A673 (cell line): ENCODE measurements at regions not wholly inside any gene's neighbourhood (a gene's known extent, or its start where the extent isn't known, plus 50 kb on each side); places are given as distances from the start of the nearest gene placed in this dataset.

Experiments
- CTCF ChIP-seq: fragments of 300-800, 200-600 bp; sonication (generic); conservative IDR thresholded peaks from 2 replicates; pipeline ENCODE4 v1.5.1; 2017; ENCODE audit warnings: low read depth, mild to moderate bottlenecking, antibody characterized with exemption, low read length, moderate library complexity, mixed read lengths
- EZH2 ChIP-seq: fragments of 200-600 bp; sonication (generic); IDR thresholded peaks from 2 replicates; pipeline ENCODE4 v1.6.1; 2017; ENCODE audit warnings: borderline replicate concordance, low read depth, mild to moderate bottlenecking, mixed read lengths, antibody characterized with exemption, low read length; ENCODE audit not compliant: poor library complexity, severe bottlenecking

GRCh38 chr5:100731768-100732167 lies 171.3 kb downstream of the ST8SIA4 start:
- TF ChIP-seq CTCF (no peak), EZH2 (no peak)
